ENCODE measurements at regions not wholly inside any gene's neighbourhood (a gene's known extent, or its start where the extent isn't known, plus 50 kb on each side); places are given as distances from the start of the nearest gene placed in this dataset.
A peak's percentile ranks its signal among the peaks of the same experiment; 100 is the strongest.

GRCh38 chr1:70671006-70671405 lies 259.9 kb downstream of the CTH start (continued):
- TF ChIP-seq ARID4B (CRISPR knock-in tag; IDR thresholded peaks at IDR 0.05; ENCODE audit: borderline replicate concordance) (no peak), NR3C1 (CRISPR knock-in tag; conservative IDR thresholded peaks at IDR 0.05; ENCODE audit: low read depth) (no peak), ZNF423 (CRISPR knock-in tag; IDR thresholded peaks at IDR 0.05) (no peak), ZBTB21 (CRISPR knock-in tag; IDR thresholded peaks at IDR 0.05; ENCODE audit: borderline replicate concordance) (no peak)

DNA sequence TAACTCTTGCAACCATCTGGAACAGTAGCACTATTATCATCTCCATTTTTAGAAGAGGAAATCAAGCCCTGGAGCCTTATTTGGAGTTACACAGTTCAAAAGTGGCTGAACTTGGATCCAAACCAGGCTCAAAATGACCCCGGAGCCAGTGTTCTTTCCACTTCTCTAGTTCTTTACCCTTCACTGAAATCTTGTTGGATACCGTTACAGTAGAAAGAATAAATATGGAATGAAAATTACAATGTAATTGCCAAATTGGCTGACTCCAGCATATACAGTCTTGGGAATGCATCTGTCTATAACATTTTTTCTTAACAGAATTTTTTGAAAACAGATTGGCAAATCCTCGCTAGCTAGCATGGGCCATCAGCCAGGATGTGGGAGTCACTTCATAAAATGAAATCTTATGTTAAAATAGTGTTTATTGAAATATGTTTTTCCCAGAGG lies 261.4 kb downstream of the CTH start:
- peaks cover 30% of the 10 kb centered on the region for H3K4me1 Mint-ChIP-seq
- DNase-seq (ENCODE audit: low spot score): no peak
- no peak overlapping the region for H3K27ac Mint-ChIP-seq
- ChIA-PET POLR2A (no interaction called here), CTCF (no interaction called here)
- ATAC-seq: no peak
- H3K36me3 Mint-ChIP-seq: no peaks in the 10 kb centered on the region
- no peaks in the 10 kb centered on the region for H3K9me3 Mint-ChIP-seq
- no peak overlapping the region for H3K4me3 Mint-ChIP-seq
- TF ChIP-seq, protein P1, sequence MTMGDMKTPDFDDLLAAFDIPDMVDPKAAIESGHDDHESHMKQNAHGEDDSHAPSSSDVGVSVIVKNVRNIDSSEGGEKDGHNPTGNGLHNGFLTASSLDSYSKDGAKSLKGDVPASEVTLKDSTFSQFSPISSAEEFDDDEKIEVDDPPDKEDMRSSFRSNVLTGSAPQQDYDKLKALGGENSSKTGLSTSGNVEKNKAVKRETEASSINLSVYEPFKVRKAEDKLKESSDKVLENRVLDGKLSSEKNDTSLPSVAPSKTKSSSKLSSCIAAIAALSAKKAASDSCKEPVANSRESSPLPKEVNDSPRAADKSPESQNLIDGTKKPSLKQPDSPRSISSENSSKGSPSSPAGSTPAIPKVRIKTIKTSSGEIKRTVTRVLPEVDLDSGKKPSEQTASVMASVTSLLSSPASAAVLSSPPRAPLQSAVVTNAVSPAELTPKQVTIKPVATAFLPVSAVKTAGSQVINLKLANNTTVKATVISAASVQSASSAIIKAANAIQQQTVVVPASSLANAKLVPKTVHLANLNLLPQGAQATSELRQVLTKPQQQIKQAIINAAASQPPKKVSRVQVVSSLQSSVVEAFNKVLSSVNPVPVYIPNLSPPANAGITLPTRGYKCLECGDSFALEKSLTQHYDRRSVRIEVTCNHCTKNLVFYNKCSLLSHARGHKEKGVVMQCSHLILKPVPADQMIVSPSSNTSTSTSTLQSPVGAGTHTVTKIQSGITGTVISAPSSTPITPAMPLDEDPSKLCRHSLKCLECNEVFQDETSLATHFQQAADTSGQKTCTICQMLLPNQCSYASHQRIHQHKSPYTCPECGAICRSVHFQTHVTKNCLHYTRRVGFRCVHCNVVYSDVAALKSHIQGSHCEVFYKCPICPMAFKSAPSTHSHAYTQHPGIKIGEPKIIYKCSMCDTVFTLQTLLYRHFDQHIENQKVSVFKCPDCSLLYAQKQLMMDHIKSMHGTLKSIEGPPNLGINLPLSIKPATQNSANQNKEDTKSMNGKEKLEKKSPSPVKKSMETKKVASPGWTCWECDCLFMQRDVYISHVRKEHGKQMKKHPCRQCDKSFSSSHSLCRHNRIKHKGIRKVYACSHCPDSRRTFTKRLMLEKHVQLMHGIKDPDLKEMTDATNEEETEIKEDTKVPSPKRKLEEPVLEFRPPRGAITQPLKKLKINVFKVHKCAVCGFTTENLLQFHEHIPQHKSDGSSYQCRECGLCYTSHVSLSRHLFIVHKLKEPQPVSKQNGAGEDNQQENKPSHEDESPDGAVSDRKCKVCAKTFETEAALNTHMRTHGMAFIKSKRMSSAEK (CRISPR knock-in tag; IDR thresholded peaks at IDR 0.05; ENCODE audit: borderline replicate concordance): no peak
- no peaks in the 10 kb centered on the region for H3K27me3 Mint-ChIP-seq (ENCODE audit: low read depth)

DNA sequence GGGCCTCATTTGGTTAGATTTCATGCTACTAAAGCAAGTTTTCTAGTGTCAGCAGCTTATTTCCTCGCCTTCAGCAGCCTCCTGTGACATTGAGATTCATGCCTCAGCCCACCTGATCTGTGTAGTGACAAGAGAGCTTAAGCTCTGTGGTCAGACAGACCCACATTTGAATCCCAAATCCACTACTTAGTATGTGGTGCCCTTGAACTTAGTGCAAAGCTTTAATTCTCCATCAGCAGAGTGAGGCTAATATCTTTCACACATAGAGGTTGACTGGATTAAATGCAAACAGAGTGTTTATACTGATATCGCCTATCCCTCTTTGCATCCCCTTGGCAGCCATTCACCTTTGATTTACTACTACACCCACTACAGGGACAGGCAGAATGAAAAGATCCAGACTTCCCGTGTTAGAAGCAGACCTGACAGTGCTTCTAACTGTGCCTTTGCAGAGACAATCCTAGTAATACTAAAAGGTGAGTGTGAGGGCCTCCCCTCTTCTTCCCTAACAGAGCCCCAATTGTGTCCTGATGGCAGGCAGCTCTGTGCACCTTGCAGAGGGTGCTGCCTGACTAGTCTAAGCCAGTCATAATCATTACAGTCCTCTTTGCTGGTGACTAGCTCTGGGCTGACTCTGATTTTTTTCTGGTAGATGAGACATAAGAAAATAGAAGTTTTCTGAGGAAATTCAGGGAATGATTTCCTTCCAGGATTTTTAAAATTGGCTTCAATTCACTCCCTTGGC lies 264.0 kb downstream of the CTH start:
- CTCF ChIA-PET: interaction anchor here (0.9 to 2.0 kb wide), 5 partner anchors 11 to 375 kb away, joined by 3 to 30 read pairs (median 3); no protein-coding TSS in a partner anchor
- H3K9me3 Mint-ChIP-seq: no peaks in the 10 kb centered on the region

More for the DNA sequence above, 264.0 kb downstream of the CTH start:
- peak overlapping the region; percentile 53; the same call in 1 of the 2 replicates for H3K4me3 Mint-ChIP-seq
- DNase-seq (ENCODE audit: low spot score) (no peak), ATAC-seq (peak; percentile 60)
- H3K4me1 Mint-ChIP-seq: peaks cover 30% of the 10 kb centered on the region
- no peaks in the 10 kb centered on the region for H3K36me3 Mint-ChIP-seq
- TF ChIP-seq RORB (CRISPR knock-in tag; IDR thresholded peaks at IDR 0.05) (no peak), E2F1 (CRISPR knock-in tag; IDR thresholded peaks at IDR 0.05) (no peak), ESRRA (CRISPR knock-in tag; IDR thresholded peaks at IDR 0.05; ENCODE audit: borderline replicate concordance) (no peak), CTCF (IDR thresholded peaks at IDR 0.05) (no peak), NFYB (CRISPR knock-in tag; conservative IDR thresholded peaks at IDR 0.05; ENCODE audit: low read depth) (no peak), OVOL2 (CRISPR knock-in tag; IDR thresholded peaks at IDR 0.05; ENCODE audit: borderline replicate concordance) (no peak), GRHL2 (CRISPR knock-in tag; IDR thresholded peaks at IDR 0.05; ENCODE audit: insufficient replicate concordance, severe bottlenecking) (no peak), TEAD4 (CRISPR knock-in tag; IDR thresholded peaks at IDR 0.05) (no peak), JAZF1 (CRISPR knock-in tag; IDR thresholded peaks at IDR 0.05) (no peak), CBFB (CRISPR knock-in tag; IDR thresholded peaks at IDR 0.05; ENCODE audit: low read depth) (no peak), NR2C2 (CRISPR knock-in tag; IDR thresholded peaks at IDR 0.05) (no peak)
- POLR2A ChIA-PET: no interaction called here
- H3K27me3 Mint-ChIP-seq (ENCODE audit: low read depth): no peaks in the 10 kb centered on the region
- H3K27ac Mint-ChIP-seq: peak overlapping the region; percentile 44; the same call in 1 of the 2 replicates

All from WTC11 (cell line).